Upper lobe of left lung (tissue), 6 donors: ENCODE measurements at regions not wholly inside any gene's neighbourhood (a gene's known extent, or its start where the extent isn't known, plus 50 kb on each side); places are given as distances from the start of the nearest gene placed in this dataset.

Source experiments
- ATAC-seq, 2 donors: fragments of 200-7000 bp; cut with Tn5 transposase; one replicate each; pipeline ENCODE4 v1.9.1; 2022; ENCODE audit warnings: mild to moderate bottlenecking in 2 of 2, moderate library complexity in 2 of 2; ENCODE audit not compliant: low FRiP score in 2 of 2
- DNase-seq, 2 donors: peaks; one replicate each; pipeline ENCODE4 v3.0.0-alpha.2; 2019 to 2020
- H3K27ac ChIP-seq, 4 donors: fragments of 200-600 bp; sonication (generic); one replicate each; pipeline ENCODE4 v1.5.1; 2016 to 2019
- H3K27me3 ChIP-seq, 4 donors: fragments of 200-600 bp; sonication (generic); one replicate each; pipeline ENCODE4 v1.5.1; 2017 to 2019
- H3K36me3 ChIP-seq, 4 donors: fragments of 200-600 bp; sonication (generic); one replicate each; pipeline ENCODE4 v1.5.1; 2016 to 2019
- H3K4me1 ChIP-seq, 4 donors: fragments of 200-600 bp; sonication (generic); one replicate each; pipeline ENCODE4 v1.5.1; 2018 to 2019
- H3K4me3 ChIP-seq, 4 donors: fragments of 200-600 bp; sonication (generic); one replicate each; pipeline ENCODE4 v1.5.1; 2017 to 2019; ENCODE audit warnings: mild to moderate bottlenecking in 2 of 4, moderate library complexity in 1 of 4
- H3K9me3 ChIP-seq, 4 donors: fragments of 200-600 bp; sonication (generic); one replicate each; pipeline ENCODE4 v1.5.1; 2018 to 2019
- EP300 ChIP-seq, 4 donors: sonication (generic); formaldehyde crosslinking; IDR thresholded peaks; one replicate each; pipeline ENCODE4 v1.5.1; 2017; ENCODE audit warnings: antibody characterized with exemption in 4 of 4, control low read depth in 2 of 4
- POLR2A ChIP-seq, 4 donors: fragments of 450-650 bp; IDR thresholded peaks; one replicate each; pipeline ENCODE4 v1.5.1; 2016 to 2017; ENCODE audit warnings: antibody characterized with exemption in 4 of 4, mild to moderate bottlenecking in 2 of 4
- POLR2AphosphoS5 ChIP-seq, 2 donors: sonication (generic); formaldehyde crosslinking; IDR thresholded peaks; one replicate each; pipeline ENCODE4 v1.5.1; 2017; ENCODE audit warnings: antibody characterized with exemption in 2 of 2
- WGBS, 2 donors: methylation state at CpG; one replicate each; pipeline ENCODE4 v1.1.5; 2017 to 2018; 5-methylcytosine and 5-hydroxymethylcytosine counted together
- TF ChIP-seq, protein P1 (sequence below), 6 experiments: fragments of 450-650 bp in 4 of 6; fragments of 200-600 bp in 2 of 6; sonication (generic) in 2 of 6; IDR thresholded peaks; one replicate each; pipeline ENCODE4 v1.5.1; 2016 to 2019; ENCODE audit warnings: antibody characterized with exemption in 6 of 6
- donor health status: DM: no; HTN: no; CAD: no; lungs with moderate emphysema.
- donor health status: DM: no; HTN: yes; CAD: no; lungs with severe emphysema.

DNA sequence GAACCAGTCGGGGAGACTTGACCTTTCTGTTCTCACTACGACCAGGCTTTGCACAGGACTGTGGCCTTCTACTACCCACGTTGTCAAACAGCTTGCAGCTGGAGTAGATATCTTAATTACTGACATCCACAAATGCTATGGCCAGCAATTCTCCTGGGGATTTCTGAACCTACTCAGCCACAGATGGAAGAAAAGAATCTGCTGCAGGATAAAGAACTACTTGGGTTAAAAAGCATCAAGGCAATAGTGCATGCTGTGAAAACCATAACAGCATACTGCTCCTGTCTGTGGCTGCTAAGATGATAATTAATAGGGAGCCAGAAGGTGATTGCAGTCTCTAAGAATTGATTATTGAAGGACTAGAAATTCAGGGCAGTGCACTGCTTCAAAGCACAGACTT, 859.2 kb upstream of the SEMA6D start:
- DNase-seq (no peak), ATAC-seq (no peak)
- Histone ChIP-seq H3K27me3 (no peaks in the 10 kb centered on the region), H3K4me1 (no peaks in the 10 kb centered on the region), H3K36me3 (no peaks in the 10 kb centered on the region), H3K27ac (no peak overlapping the region), H3K9me3 (no peaks in the 10 kb centered on the region), H3K4me3 (no peak overlapping the region)
- TF ChIP-seq, protein P1, sequence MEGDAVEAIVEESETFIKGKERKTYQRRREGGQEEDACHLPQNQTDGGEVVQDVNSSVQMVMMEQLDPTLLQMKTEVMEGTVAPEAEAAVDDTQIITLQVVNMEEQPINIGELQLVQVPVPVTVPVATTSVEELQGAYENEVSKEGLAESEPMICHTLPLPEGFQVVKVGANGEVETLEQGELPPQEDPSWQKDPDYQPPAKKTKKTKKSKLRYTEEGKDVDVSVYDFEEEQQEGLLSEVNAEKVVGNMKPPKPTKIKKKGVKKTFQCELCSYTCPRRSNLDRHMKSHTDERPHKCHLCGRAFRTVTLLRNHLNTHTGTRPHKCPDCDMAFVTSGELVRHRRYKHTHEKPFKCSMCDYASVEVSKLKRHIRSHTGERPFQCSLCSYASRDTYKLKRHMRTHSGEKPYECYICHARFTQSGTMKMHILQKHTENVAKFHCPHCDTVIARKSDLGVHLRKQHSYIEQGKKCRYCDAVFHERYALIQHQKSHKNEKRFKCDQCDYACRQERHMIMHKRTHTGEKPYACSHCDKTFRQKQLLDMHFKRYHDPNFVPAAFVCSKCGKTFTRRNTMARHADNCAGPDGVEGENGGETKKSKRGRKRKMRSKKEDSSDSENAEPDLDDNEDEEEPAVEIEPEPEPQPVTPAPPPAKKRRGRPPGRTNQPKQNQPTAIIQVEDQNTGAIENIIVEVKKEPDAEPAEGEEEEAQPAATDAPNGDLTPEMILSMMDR (IDR thresholded peaks at IDR 0.05) = no peak
- no peak for TF ChIP-seq POLR2AphosphoS5 (IDR thresholded peaks at IDR 0.05)
- TF ChIP-seq POLR2A (IDR thresholded peaks at IDR 0.05) = no peak
- TF ChIP-seq EP300 (IDR thresholded peaks at IDR 0.05) = no peak
- 54% methylated on average over 3 of the region's 3 CpGs for WGBS, 2 donors

DNA sequence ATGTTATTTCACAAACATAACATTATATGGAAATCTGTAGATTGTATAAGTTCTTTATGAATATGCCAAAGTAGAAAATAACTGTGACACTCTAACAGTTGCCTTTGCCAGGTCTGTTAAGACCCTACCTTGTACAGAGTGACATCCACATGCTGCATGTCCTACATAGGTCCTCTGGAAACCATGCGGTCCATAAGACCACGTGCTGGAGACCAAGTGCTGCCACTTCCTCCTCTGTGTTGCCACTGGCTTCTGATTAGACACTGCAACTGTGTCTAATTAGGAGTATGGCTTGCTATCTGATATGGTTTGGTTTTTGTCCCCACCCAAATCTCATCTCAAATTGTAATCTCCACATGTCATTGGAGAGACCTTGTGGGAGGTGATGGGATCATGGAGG, 855.5 kb upstream of the SEMA6D start:
- no peak for ATAC-seq
- Histone ChIP-seq H3K27ac (no peak overlapping the region), H3K36me3 (no peaks in the 10 kb centered on the region), H3K4me3 (no peak overlapping the region), H3K27me3 (no peaks in the 10 kb centered on the region), H3K9me3 (no peaks in the 10 kb centered on the region), H3K4me1 (no peaks in the 10 kb centered on the region)
- no peak for DNase-seq
- TF ChIP-seq POLR2AphosphoS5 (IDR thresholded peaks at IDR 0.05) (no peak), POLR2A (IDR thresholded peaks at IDR 0.05) (no peak)
- 84 to 85% methylated on average over 2 of the region's 2 CpGs for WGBS, 2 donors

DNA sequence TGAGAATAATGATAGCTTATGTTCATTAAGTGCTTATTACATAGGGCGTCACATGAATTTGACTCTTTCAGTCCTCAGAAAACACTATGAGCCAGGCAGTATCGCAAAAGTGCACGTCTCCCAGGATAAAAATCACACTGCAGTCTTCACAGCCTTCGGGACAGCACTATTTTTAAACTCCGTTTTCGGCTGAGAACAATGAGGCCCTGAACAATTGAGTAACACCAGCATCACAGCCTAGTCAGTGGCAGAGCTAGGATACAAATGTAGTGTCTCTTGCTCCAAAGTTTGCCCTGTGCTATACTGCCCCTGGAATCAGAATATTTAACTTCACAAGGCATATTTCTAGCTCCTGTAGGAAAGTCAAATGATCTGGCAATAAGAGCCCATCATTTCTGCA, 852.1 kb upstream of the SEMA6D start:
- H3K9me3 ChIP-seq = no peaks in the 10 kb centered on the region
- no peak overlapping the region for H3K4me3 ChIP-seq
- no peaks in the 10 kb centered on the region for H3K27me3 ChIP-seq
- no peaks in the 10 kb centered on the region for H3K36me3 ChIP-seq
- no peak for TF ChIP-seq POLR2AphosphoS5 (IDR thresholded peaks at IDR 0.05)
- no peak for TF ChIP-seq EP300 (IDR thresholded peaks at IDR 0.05)
- TF ChIP-seq POLR2A (IDR thresholded peaks at IDR 0.05) = no peak
- TF ChIP-seq, protein P1 (IDR thresholded peaks at IDR 0.05) = no peak
- H3K4me1 ChIP-seq = no peaks in the 10 kb centered on the region
- no peak for ATAC-seq
- no peak overlapping the region for H3K27ac ChIP-seq
- 75% methylated on average over 6 of the region's 6 CpGs for WGBS, 2 donors
- no peak for DNase-seq

DNA sequence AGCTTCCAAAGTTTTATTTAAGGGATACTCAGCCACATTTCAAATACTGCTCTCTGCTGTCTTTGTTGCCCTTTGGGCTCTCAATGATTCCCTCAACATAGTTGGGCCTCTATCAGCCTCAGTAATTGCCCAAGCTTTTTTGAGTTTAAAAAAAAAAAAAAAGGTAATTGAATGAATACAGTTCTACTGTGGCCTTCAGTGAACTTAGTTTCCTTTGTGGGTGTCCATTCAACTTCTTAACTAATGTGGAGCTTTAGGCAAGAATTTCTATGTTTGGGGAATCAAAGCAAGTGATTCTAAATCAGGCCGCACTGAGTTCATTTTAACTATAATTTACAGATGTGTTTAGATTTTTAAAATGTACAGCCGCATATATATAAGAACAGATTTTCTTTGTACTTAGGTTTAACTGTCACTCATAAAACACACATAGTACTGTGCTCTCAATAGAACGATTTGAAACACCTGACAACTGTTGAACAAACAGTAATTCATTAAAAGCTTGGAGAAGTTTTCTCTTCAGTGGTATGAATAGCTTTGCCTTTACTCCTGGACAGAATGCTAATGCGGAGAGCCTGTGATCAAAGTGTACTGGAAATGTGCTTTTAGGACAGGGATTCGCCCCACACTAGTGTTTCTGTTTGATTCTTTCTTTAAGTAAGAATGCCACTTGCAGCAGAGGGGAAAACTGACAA, 844.9 kb upstream of the SEMA6D start:
- DNase-seq (no peak), ATAC-seq (no peak)
- no peak overlapping the region for H3K4me3 ChIP-seq
- no peaks in the 10 kb centered on the region for H3K9me3 ChIP-seq
- WGBS, 2 donors = 73 to 74% methylated on average over 5 of the region's 5 CpGs
- no peak overlapping the region for H3K27ac ChIP-seq
- H3K27me3 ChIP-seq = no peaks in the 10 kb centered on the region
- H3K36me3 ChIP-seq = no peaks in the 10 kb centered on the region
- TF ChIP-seq POLR2AphosphoS5 (IDR thresholded peaks at IDR 0.05) (no peak), EP300 (IDR thresholded peaks at IDR 0.05) (no peak), POLR2A (IDR thresholded peaks at IDR 0.05) (no peak)
- TF ChIP-seq, protein P1 (IDR thresholded peaks at IDR 0.05) = no peak
- no peaks in the 10 kb centered on the region for H3K4me1 ChIP-seq

DNA sequence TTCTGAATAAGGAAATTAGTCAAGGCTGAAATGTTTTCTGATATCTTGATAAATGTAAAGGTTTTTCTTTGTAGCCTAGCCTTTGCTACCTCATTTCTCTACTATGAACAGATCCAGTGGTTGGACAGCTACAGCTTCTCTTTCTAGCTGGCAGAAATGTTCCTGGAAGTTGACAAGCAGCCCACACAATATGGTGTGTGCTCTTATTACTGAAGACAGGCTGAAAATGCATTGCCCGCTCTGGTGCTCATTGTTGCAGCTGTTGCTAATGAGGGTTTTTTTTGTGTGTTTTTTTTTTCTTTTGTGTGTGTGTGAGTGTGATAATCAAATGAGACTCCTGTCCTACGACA, 844.3 kb upstream of the SEMA6D start:
- H3K4me3 ChIP-seq = no peak overlapping the region
- H3K27me3 ChIP-seq = no peaks in the 10 kb centered on the region
- 67 to 71% methylated on average over 2 of the region's 2 CpGs for WGBS, 2 donors
- H3K36me3 ChIP-seq = no peaks in the 10 kb centered on the region
- DNase-seq = no peak
- TF ChIP-seq, protein P1 (IDR thresholded peaks at IDR 0.05) = no peak
- TF ChIP-seq POLR2A (IDR thresholded peaks at IDR 0.05) (no peak), POLR2AphosphoS5 (IDR thresholded peaks at IDR 0.05) (no peak), EP300 (IDR thresholded peaks at IDR 0.05) (no peak)
- H3K4me1 ChIP-seq = no peaks in the 10 kb centered on the region
- no peak for ATAC-seq
- H3K9me3 ChIP-seq = no peaks in the 10 kb centered on the region
- no peak overlapping the region for H3K27ac ChIP-seq
